GM18498 (cell line): ENCODE measurements at regions not wholly inside any gene's neighbourhood (a gene's known extent, or its start where the extent isn't known, plus 50 kb on each side); places are given as distances from the start of the nearest gene placed in this dataset.

ENCODE experiments used
- ATAC-seq: cut with Tn5 transposase; IDR thresholded peaks from one replicate; pipeline ENCODE4 v1.9.1; 2021; ENCODE audit warnings: mild to moderate bottlenecking, moderate library complexity; ENCODE audit not compliant: unreplicated experiment

- no peak for ATAC-seq
These were observed 133.7 kb downstream of the AEBP2 start for GRCh38 chr12:19572920-19573558.

- no peak for ATAC-seq
These were observed 134.6 kb downstream of the AEBP2 start for GRCh38 chr12:19573866-19574265.

- ATAC-seq, result no peak
These were observed 135.3 kb downstream of the AEBP2 start for GRCh38 chr12:19574601-19575000.

- ATAC-seq, result no peak
These were observed 136.3 kb downstream of the AEBP2 start for GRCh38 chr12:19575337-19576243.

- ATAC-seq, result no peak
These were observed 137.4 kb downstream of the AEBP2 start for GRCh38 chr12:19576506-19577280.

GRCh38 chr12:19577281-19577530, 137.9 kb downstream of the AEBP2 start:
- no peak for ATAC-seq

- no peak for ATAC-seq
These were observed 145.4 kb downstream of the AEBP2 start for GRCh38 chr12:19584732-19585131.

GRCh38 chr12:19588951-19589350, 149.7 kb downstream of the AEBP2 start:
- ATAC-seq, result no peak

GRCh38 chr12:19591951-19592350, 152.7 kb downstream of the AEBP2 start:
- no peak for ATAC-seq

GRCh38 chr12:19596434-19597166, 157.3 kb downstream of the AEBP2 start:
- no peak for ATAC-seq

GRCh38 chr12:19597167-19598026, 158.1 kb downstream of the AEBP2 start:
- ATAC-seq, result no peak

GRCh38 chr12:19605720-19606119, 166.4 kb downstream of the AEBP2 start:
- no peak for ATAC-seq

- ATAC-seq, result no peak
These were observed 168.7 kb downstream of the AEBP2 start for GRCh38 chr12:19608039-19608438.

GRCh38 chr12:19613051-19613535, 173.8 kb downstream of the AEBP2 start:
- no peak for ATAC-seq

GRCh38 chr12:19614601-19615383, 175.5 kb downstream of the AEBP2 start:
- ATAC-seq, result no peak

- ATAC-seq, result no peak
These were observed 176.1 kb downstream of the AEBP2 start for GRCh38 chr12:19615384-19615725.

- ATAC-seq, result no peak
These were observed 177.5 kb downstream of the AEBP2 start for GRCh38 chr12:19616781-19617180.

- no peak for ATAC-seq
These were observed 180.9 kb downstream of the AEBP2 start for GRCh38 chr12:19620222-19620621.

- no peak for ATAC-seq
These were observed 184.6 kb downstream of the AEBP2 start for GRCh38 chr12:19623751-19624399.
